ENCODE measurements at regions not wholly inside any gene's neighbourhood (a gene's known extent, or its start where the extent isn't known, plus 50 kb on each side); places are given as distances from the start of the nearest gene placed in this dataset.

DNA sequence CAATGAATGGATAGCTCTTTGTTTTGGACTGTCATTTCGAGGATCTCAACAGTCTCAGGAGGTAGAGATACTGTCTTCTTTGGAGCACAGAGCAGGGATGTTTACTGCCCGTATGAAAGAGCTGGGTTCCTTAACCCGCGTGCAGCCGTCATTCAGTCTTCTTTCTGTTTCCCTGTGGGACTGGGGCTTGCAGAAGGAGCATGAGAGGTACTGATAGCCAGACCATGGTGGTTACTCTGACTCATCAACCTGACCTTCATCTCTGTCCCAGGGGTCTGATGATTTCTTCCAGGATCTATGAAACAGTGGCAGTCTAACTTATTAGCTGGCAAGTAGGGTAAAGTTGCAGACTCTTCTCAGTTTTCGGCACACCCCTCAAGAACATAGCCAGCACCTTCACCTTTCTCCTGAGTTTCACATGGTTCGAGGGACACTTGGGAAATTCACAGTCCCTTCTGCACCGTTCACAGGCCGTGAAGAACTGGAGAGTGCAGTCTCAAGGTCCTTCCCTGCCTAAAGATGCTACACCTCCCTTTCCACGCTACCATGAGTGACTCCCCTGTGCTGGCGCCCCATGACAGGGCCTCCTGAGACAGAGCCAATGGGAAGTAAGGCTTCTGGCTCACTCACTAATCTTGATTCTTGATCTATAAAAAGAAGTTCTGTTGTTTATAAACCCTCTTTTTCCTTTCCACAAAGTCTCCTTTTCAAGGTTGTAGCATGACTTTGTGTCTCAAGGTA is 226.2 kb downstream of the MC4R start:
- Histone ChIP-seq H3K4me3 (ENCODE audit: low read depth, low read length) (no peak overlapping the region), H3K27me3 (ENCODE audit: control insufficient read depth, insufficient read depth, low read length) (no peaks in the 10 kb centered on the region), H3K36me3 (ENCODE audit: control insufficient read depth, insufficient read depth, low read length) (no peaks in the 10 kb centered on the region)
- no peak for DNase-seq (ENCODE audit: low read depth)
- POLR2A ChIA-PET, result no interaction called here
- TF ChIP-seq, protein P1, sequence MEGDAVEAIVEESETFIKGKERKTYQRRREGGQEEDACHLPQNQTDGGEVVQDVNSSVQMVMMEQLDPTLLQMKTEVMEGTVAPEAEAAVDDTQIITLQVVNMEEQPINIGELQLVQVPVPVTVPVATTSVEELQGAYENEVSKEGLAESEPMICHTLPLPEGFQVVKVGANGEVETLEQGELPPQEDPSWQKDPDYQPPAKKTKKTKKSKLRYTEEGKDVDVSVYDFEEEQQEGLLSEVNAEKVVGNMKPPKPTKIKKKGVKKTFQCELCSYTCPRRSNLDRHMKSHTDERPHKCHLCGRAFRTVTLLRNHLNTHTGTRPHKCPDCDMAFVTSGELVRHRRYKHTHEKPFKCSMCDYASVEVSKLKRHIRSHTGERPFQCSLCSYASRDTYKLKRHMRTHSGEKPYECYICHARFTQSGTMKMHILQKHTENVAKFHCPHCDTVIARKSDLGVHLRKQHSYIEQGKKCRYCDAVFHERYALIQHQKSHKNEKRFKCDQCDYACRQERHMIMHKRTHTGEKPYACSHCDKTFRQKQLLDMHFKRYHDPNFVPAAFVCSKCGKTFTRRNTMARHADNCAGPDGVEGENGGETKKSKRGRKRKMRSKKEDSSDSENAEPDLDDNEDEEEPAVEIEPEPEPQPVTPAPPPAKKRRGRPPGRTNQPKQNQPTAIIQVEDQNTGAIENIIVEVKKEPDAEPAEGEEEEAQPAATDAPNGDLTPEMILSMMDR (IDR thresholded peaks at IDR 0.05; ENCODE audit: insufficient read depth, low read depth, low read length), result no peak
- CTCF ChIA-PET, result no interaction called here

GRCh38 chr18:60145776-60146175 is 226.8 kb downstream of the MC4R start:
- ChIA-PET CTCF (interaction anchor here (0.6 kb wide), 1 partner anchor 268 kb away, joined by 3 read pairs; no protein-coding TSS in a partner anchor), POLR2A (no interaction called here)
- TF ChIP-seq, protein P1 (IDR thresholded peaks at IDR 0.05; ENCODE audit: insufficient read depth, low read depth, low read length), result no peak
- H3K27me3 ChIP-seq (ENCODE audit: control insufficient read depth, insufficient read depth, low read length), result no peaks in the 10 kb centered on the region
- H3K36me3 ChIP-seq (ENCODE audit: control insufficient read depth, insufficient read depth, low read length), result no peaks in the 10 kb centered on the region
- H3K4me3 ChIP-seq (ENCODE audit: low read depth, low read length), result no peak overlapping the region
- DNase-seq (ENCODE audit: low read depth), result no peak

- no peaks in the 10 kb centered on the region for H3K36me3 ChIP-seq (ENCODE audit: control insufficient read depth, insufficient read depth, low read length)
- ChIA-PET POLR2A (no interaction called here), CTCF (no interaction called here)
- no peaks in the 10 kb centered on the region for H3K27me3 ChIP-seq (ENCODE audit: control insufficient read depth, insufficient read depth, low read length)
- no peak for DNase-seq (ENCODE audit: low read depth)
- TF ChIP-seq, protein P1 (IDR thresholded peaks at IDR 0.05; ENCODE audit: insufficient read depth, low read depth, low read length), result no peak
- H3K4me3 ChIP-seq (ENCODE audit: low read depth, low read length), result no peak overlapping the region
Observed at GRCh38 chr18:60134806-60135205, 235.0 kb downstream of the PMAIP1 start.

DNA sequence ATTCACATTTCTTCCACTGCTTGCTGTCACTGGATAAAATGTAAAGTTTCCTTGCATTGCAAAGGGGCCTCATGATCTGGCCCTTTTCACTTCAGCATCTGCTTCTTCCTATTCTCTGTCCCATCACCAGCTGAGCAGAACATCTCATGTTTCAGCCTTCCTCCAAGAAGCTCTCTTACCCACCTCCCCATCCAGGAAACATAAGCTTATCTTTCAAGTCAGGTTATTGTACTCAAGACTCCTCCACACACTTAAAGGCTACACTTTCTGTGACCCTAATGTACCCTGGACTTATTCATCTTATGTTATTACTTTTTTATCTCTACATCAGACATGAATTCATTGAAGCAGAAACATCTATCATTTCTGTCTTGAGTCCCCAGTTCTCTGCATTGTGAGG is 230.5 kb downstream of the PMAIP1 start:
- ChIA-PET POLR2A (no interaction called here), CTCF (no interaction called here)
- Histone ChIP-seq H3K4me3 (ENCODE audit: low read depth, low read length) (no peak overlapping the region), H3K27me3 (ENCODE audit: control insufficient read depth, insufficient read depth, low read length) (no peaks in the 10 kb centered on the region), H3K36me3 (ENCODE audit: control insufficient read depth, insufficient read depth, low read length) (no peaks in the 10 kb centered on the region)
- TF ChIP-seq, protein P1 (IDR thresholded peaks at IDR 0.05; ENCODE audit: insufficient read depth, low read depth, low read length), result no peak
- DNase-seq (ENCODE audit: low read depth), result no peak

GRCh38 chr18:60123031-60123430 is 223.2 kb downstream of the PMAIP1 start:
- TF ChIP-seq, protein P1 (IDR thresholded peaks at IDR 0.05; ENCODE audit: insufficient read depth, low read depth, low read length), result no peak
- Histone ChIP-seq H3K36me3 (ENCODE audit: control insufficient read depth, insufficient read depth, low read length) (no peaks in the 10 kb centered on the region), H3K27me3 (ENCODE audit: control insufficient read depth, insufficient read depth, low read length) (no peaks in the 10 kb centered on the region), H3K4me3 (ENCODE audit: low read depth, low read length) (no peak overlapping the region)
- ChIA-PET POLR2A (no interaction called here), CTCF (interaction anchor here (0.6 kb wide), 1 partner anchor 336 kb away, joined by 3 read pairs; no protein-coding TSS in a partner anchor)
- DNase-seq (ENCODE audit: low read depth), result no peak

All from BJ (cell line).